K562 (cell line): ENCODE measurements at regions not wholly inside any gene's neighbourhood (a gene's known extent, or its start where the extent isn't known, plus 50 kb on each side); places are given as distances from the start of the nearest gene placed in this dataset.

Experiments used
- ARID1B ChIP-seq: fragments of 450-650 bp; IDR thresholded peaks from 2 replicates; pipeline ENCODE4 v1.6.1; 2016; ENCODE audit warnings: antibody characterized with exemption, mild to moderate bottlenecking, inconsistent platforms
- ATF1 ChIP-seq, 2 experiments: fragments of 450-650 bp in 1 of 2; IDR thresholded peaks; 2 replicates each; pipeline ENCODE4 v1.6.1; 2016; ENCODE audit warnings: missing compliant biosample characterization in 1 of 2, missing genetic modification characterization in 1 of 2
- BACH1 ChIP-seq: fragments of 200-800 bp; sonication (Bioruptor generic); IDR thresholded peaks from 2 replicates; pipeline ENCODE4 v1.6.1; 2016; ENCODE audit warnings: missing genetic modification characterization, missing compliant biosample characterization
- DDX20 ChIP-seq: fragments of 450-650 bp; IDR thresholded peaks from 2 replicates; pipeline ENCODE4 v1.6.1; 2016; ENCODE audit warnings: missing genetic modification characterization, low read depth, mild to moderate bottlenecking, missing compliant biosample characterization, moderate library complexity
- ELF1 ChIP-seq: fragments of 200-800 bp; sonication (Bioruptor generic); IDR thresholded peaks from 2 replicates; pipeline ENCODE4 v1.6.1; 2016; ENCODE audit warnings: missing genetic modification characterization, missing compliant biosample characterization
- FOXO4 ChIP-seq: fragments of 450-650 bp; formaldehyde crosslinking; IDR thresholded peaks from 2 replicates; pipeline ENCODE4 v1.4.0; 2020; ENCODE audit warnings: mild to moderate bottlenecking, moderate library complexity
- HDAC8 ChIP-seq: fragments of 450-650 bp; IDR thresholded peaks from 2 replicates; pipeline ENCODE4 v1.6.1; 2016; ENCODE audit warnings: mild to moderate bottlenecking, missing genetic modification characterization, moderate library complexity, missing compliant biosample characterization
- HIVEP1 ChIP-seq: fragments of 250-450 bp; sonication (Bioruptor Pico); IDR thresholded peaks from 2 replicates; pipeline ENCODE4 v1.4.0; 2020; ENCODE audit warnings: mild to moderate bottlenecking
- MNT ChIP-seq, 2 experiments: fragments of 450-650 bp; conservative IDR thresholded peaks; 2 replicates each; pipeline ENCODE4 v1.6.1; 2017; ENCODE audit warnings: mild to moderate bottlenecking in 2 of 2, moderate library complexity in 2 of 2
- NFRKB ChIP-seq: fragments of 450-650 bp; IDR thresholded peaks from 2 replicates; pipeline ENCODE4 v1.6.1; 2016; ENCODE audit warnings: low read depth
- PBX2 ChIP-seq, 2 experiments: IDR thresholded peaks in 1 of 2; conservative IDR thresholded peaks in 1 of 2; 2 replicates each; pipeline ENCODE4 v1.6.1; 2016; ENCODE audit warnings: low read depth in 2 of 2, mild to moderate bottlenecking in 1 of 2, missing compliant biosample characterization in 1 of 2, missing genetic modification characterization in 1 of 2, moderate library complexity in 1 of 2
- PKNOX1 ChIP-seq: fragments of 450-650 bp; IDR thresholded peaks from 2 replicates; pipeline ENCODE4 v1.6.1; 2016
- POLR3G ChIP-seq: IDR thresholded peaks from 2 replicates; pipeline ENCODE4 v1.6.1; 2011; ENCODE audit not compliant: insufficient read length, insufficient replicate concordance; ENCODE audit errors: extremely low read depth
- PYGO2 ChIP-seq: fragments of 450-650 bp; IDR thresholded peaks from 2 replicates; pipeline ENCODE4 v1.6.1; 2016; ENCODE audit warnings: mild to moderate bottlenecking, missing genetic modification characterization, moderate library complexity, missing compliant biosample characterization
- TCF15 ChIP-seq: fragments of 250-450 bp; sonication (Bioruptor Pico); IDR thresholded peaks from 2 replicates; pipeline ENCODE4 v1.8.0; 2022; ENCODE audit warnings: moderate library complexity, mild to moderate bottlenecking, inconsistent platforms
- TCF3 ChIP-seq: sonication (generic); formaldehyde crosslinking; IDR thresholded peaks from 2 replicates; pipeline ENCODE4 v1.4.0; 2020; ENCODE audit warnings: mild to moderate bottlenecking, missing genetic modification reagents
- ZNF639 ChIP-seq, 2 experiments: fragments of 200-800 bp in 1 of 2; sonication (Bioruptor generic) in 1 of 2; sonication (generic) in 1 of 2; formaldehyde crosslinking in 1 of 2; IDR thresholded peaks in 1 of 2; conservative IDR thresholded peaks in 1 of 2; 2 replicates each; pipeline versions ENCODE4 v1.5.0 to v1.6.1; 2016 to 2020; ENCODE audit warnings: missing compliant biosample characterization in 1 of 2, missing genetic modification characterization in 1 of 2, missing genetic modification reagents in 1 of 2
- ZNF707 ChIP-seq: fragments of 250-450 bp; sonication (Bioruptor Pico); conservative IDR thresholded peaks from 2 replicates; pipeline ENCODE4 v1.8.0; 2022; ENCODE audit warnings: inconsistent platforms, mild to moderate bottlenecking, moderate library complexity

GRCh38 chr12:70091021-70091521, 152.2 kb upstream of the CNOT2 start (continued):
- TF ChIP-seq PBX2 (CRISPR knock-in tag; IDR thresholded peaks at IDR 0.05; ENCODE audit: low read depth), result no peak
- peak; percentile 54; the same call in 1 of the 2 replicates for TF ChIP-seq PBX2 (tag; conservative IDR thresholded peaks at IDR 0.05; ENCODE audit: low read depth)
- no peak for TF ChIP-seq ATF1 (CRISPR knock-in tag; IDR thresholded peaks at IDR 0.05)
- TF ChIP-seq ATF1 (tag; IDR thresholded peaks at IDR 0.05), result peak; percentile 47; the same call in 1 of the 2 replicates
- TF ChIP-seq DDX20 (tag), result peak; percentile 70; the same call in 1 of the 2 replicates
- 0 out of 4 replicates have a peak, but pooled peaks of 1 of the 2 experiments have one; percentile 25 for TF ChIP-seq MNT (conservative IDR thresholded peaks at IDR 0.05)
- TF ChIP-seq ZNF639 (CRISPR knock-in tag; conservative IDR thresholded peaks at IDR 0.05 in 1 of 2, IDR thresholded peaks at IDR 0.05 in 1 of 2), result peak in 1 of 2 experiments; percentile 90; a peak in 2 of 4 replicates
- TF ChIP-seq PKNOX1, result no peak
- peak; percentile 64; the same call in 1 of the 2 replicates for TF ChIP-seq PYGO2 (tag)
- TF ChIP-seq FOXO4 (CRISPR knock-in tag), result 0 out of 2 replicates have a peak, but pooled peaks have one; percentile 71
- no peak for TF ChIP-seq POLR3G
- peak; percentile 98 for TF ChIP-seq TCF15 (CRISPR knock-in tag)
- TF ChIP-seq BACH1 (tag), result peak; percentile 81
- no peak for TF ChIP-seq NFRKB
- peak; percentile 76 for TF ChIP-seq TCF3 (CRISPR knock-in tag)
- peak; percentile 81 for TF ChIP-seq ZNF707
- TF ChIP-seq HIVEP1 (CRISPR knock-in tag), result peak; percentile 92
- TF ChIP-seq HDAC8, result peak; percentile 91
- peak; percentile 89 for TF ChIP-seq ARID1B
- TF ChIP-seq ELF1 (tag), result no peak
